ENCODE measurements at regions not wholly inside any gene's neighbourhood (a gene's known extent, or its start where the extent isn't known, plus 50 kb on each side); places are given as distances from the start of the nearest gene placed in this dataset.
A peak's percentile ranks its signal among the peaks of the same experiment; 100 is the strongest.

GRCh38 chr9:2262386-2263071 lies 247.4 kb downstream of the SMARCA2 start:
- WGBS, 2 donors, result 82 to 94% methylated on average over 4 of the region's 4 CpGs
- no peak for ATAC-seq (ENCODE audit: low FRiP score in 2 of 2)

DNA sequence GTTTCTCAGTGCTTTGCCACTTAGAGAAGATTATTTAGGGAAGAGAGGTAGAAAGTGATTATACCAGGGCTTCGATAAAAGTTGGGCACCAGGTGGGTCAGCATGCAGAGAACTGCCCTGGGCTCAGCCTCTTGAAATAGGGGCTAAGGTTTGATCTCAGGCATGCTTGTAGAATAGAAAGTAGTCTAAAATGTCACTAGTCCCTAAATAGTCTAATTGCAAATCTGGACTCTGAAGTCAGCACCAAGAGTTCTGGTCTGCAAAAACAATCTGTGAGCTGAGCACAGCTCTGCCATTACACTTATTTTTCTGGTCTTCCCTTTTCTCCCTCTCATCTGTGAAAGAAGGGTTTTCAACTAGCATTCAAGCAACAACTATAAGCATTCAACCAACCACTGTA lies 248.0 kb downstream of the SMARCA2 start:
- no peak overlapping the region for H3K4me3 ChIP-seq
- H3K9me3 ChIP-seq, result no peaks in the 10 kb centered on the region
- TF ChIP-seq POLR2A (IDR thresholded peaks at IDR 0.05), result no peak
- no peak for TF ChIP-seq POLR2AphosphoS5 (IDR thresholded peaks at IDR 0.05)
- TF ChIP-seq, protein P1, sequence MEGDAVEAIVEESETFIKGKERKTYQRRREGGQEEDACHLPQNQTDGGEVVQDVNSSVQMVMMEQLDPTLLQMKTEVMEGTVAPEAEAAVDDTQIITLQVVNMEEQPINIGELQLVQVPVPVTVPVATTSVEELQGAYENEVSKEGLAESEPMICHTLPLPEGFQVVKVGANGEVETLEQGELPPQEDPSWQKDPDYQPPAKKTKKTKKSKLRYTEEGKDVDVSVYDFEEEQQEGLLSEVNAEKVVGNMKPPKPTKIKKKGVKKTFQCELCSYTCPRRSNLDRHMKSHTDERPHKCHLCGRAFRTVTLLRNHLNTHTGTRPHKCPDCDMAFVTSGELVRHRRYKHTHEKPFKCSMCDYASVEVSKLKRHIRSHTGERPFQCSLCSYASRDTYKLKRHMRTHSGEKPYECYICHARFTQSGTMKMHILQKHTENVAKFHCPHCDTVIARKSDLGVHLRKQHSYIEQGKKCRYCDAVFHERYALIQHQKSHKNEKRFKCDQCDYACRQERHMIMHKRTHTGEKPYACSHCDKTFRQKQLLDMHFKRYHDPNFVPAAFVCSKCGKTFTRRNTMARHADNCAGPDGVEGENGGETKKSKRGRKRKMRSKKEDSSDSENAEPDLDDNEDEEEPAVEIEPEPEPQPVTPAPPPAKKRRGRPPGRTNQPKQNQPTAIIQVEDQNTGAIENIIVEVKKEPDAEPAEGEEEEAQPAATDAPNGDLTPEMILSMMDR (IDR thresholded peaks at IDR 0.05), result no peak
- no peak for TF ChIP-seq EP300 (IDR thresholded peaks at IDR 0.05)
- H3K27ac ChIP-seq, result no peak overlapping the region
- H3K27me3 ChIP-seq, result no peaks in the 10 kb centered on the region
- H3K4me1 ChIP-seq, result peaks cover 0 to 17% (median 7%) of the 10 kb centered on the region in 4 donors
- no peaks in the 10 kb centered on the region for H3K36me3 ChIP-seq
- WGBS, 2 donors, result 81 to 88% methylated on average over 1 of the region's 1 CpG
- DNase-seq, result no peak
- no peak for ATAC-seq (ENCODE audit: low FRiP score in 2 of 2)

More at GRCh38 chr9:2262386-2263071, 247.4 kb downstream of the SMARCA2 start:
- Histone ChIP-seq H3K9me3 (no peaks in the 10 kb centered on the region), H3K4me3 (no peak overlapping the region), H3K27me3 (no peaks in the 10 kb centered on the region), H3K27ac (no peak overlapping the region), H3K36me3 (no peaks in the 10 kb centered on the region), H3K4me1 (peaks cover 0 to 17% (median 5%) of the 10 kb centered on the region in 4 donors)
- no peak for DNase-seq
- TF ChIP-seq POLR2AphosphoS5 (IDR thresholded peaks at IDR 0.05), result no peak

DNA sequence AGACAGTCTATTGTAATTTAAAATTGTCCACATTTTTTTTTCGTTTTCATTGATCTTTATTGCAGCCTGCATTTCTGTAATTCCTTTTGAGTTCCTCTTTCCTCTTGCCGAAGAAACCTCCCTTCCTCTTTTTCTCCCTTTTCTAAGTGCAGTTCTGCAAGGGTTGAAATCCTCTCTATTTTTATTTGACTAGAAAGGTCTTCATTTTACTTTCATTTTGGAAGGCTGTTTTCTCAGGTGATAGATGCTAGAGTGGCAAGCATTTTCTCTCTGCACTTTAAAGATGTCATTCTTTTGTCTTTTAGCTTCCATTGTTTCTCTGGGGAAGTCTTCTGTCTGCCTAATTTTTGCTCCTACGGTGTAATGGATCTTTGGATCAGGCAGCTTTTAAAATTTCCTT lies 248.5 kb downstream of the SMARCA2 start:
- ATAC-seq (ENCODE audit: low FRiP score in 2 of 2), result no peak
- Histone ChIP-seq H3K27ac (no peak overlapping the region), H3K27me3 (no peaks in the 10 kb centered on the region), H3K4me3 (no peak overlapping the region), H3K36me3 (no peaks in the 10 kb centered on the region), H3K9me3 (no peaks in the 10 kb centered on the region), H3K4me1 (peaks cover 0 to 17% (median 7%) of the 10 kb centered on the region in 4 donors)
- DNase-seq, result no peak
- TF ChIP-seq POLR2A (IDR thresholded peaks at IDR 0.05) (no peak), POLR2AphosphoS5 (IDR thresholded peaks at IDR 0.05) (no peak), EP300 (IDR thresholded peaks at IDR 0.05) (no peak)
- TF ChIP-seq, protein P1 (IDR thresholded peaks at IDR 0.05), result no peak
- 38 to 48% methylated on average over 3 of the region's 3 CpGs for WGBS, 2 donors

DNA sequence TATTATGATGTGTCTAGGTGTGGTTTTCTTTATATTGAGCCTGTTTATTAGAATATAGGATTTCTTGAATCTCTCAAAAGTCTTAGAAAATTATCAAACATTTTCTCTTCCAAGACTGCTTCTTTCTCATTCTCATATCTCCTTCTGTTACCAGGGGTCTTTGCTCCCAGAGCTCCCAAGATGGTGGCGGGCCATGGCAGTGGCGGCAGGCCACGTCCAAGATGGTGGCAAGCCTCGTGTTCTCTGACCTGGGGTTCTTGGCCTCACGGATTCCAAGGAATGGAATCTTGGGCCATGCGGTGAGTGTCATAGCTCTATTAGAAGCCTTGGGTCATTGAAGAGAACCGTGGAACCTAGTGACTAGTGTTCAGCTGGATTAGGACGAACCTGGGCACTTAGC lies 248.9 kb downstream of the SMARCA2 start:
- TF ChIP-seq POLR2A (IDR thresholded peaks at IDR 0.05) (no peak), POLR2AphosphoS5 (IDR thresholded peaks at IDR 0.05) (no peak), EP300 (IDR thresholded peaks at IDR 0.05) (no peak)
- TF ChIP-seq, protein P1 (IDR thresholded peaks at IDR 0.05), result no peak
- WGBS, 2 donors, result 93 to 94% methylated on average over 7 to 8 of the region's 8 CpGs
- Histone ChIP-seq H3K27me3 (no peaks in the 10 kb centered on the region), H3K4me3 (no peak overlapping the region), H3K27ac (no peak overlapping the region), H3K36me3 (no peaks in the 10 kb centered on the region), H3K9me3 (no peaks in the 10 kb centered on the region), H3K4me1 (peaks cover 0 to 17% (median 7%) of the 10 kb centered on the region in 4 donors)
- ATAC-seq (ENCODE audit: low FRiP score in 2 of 2) (no peak), DNase-seq (peak in 1 of 2 donors; percentile 57)

DNA sequence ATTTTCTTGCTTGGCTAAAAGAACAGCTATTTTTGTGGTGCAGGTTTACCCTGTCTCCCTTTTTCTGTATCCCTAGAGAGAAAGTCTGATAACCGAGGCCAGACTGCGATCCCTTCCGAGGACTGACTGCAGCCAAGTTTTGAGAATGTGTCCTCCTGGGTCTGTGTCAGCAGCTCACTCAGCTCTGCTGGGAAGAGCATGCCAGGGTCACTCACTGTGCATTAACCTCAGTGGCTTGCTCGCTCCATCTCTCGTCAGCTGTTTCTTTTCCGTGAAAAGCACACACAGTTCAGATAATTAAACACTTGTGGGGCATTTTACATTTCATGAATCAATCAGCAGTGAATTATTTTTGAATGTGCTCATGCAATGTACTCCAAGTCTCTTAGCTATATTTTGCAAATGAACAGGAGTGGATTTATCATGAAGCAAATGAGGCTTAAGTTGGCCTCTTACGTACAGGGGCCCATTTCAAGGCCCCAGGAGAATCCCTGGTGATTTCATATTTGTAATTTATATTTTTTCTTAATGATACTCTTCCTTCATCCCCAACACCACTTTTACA lies 252.1 kb downstream of the SMARCA2 start:
- Histone ChIP-seq H3K36me3 (no peaks in the 10 kb centered on the region), H3K27ac (no peak overlapping the region), H3K4me3 (no peak overlapping the region), H3K4me1 (peaks cover 0 to 14% (median 6%) of the 10 kb centered on the region in 4 donors), H3K27me3 (no peaks in the 10 kb centered on the region), H3K9me3 (no peaks in the 10 kb centered on the region)
- WGBS, 2 donors, result 47 to 61% methylated on average over 7 of the region's 7 CpGs
- DNase-seq (peak in 1 of 2 donors; percentile 39), ATAC-seq (ENCODE audit: low FRiP score in 2 of 2) (peak in 1 of 2 donors; percentile 54)
- TF ChIP-seq POLR2AphosphoS5 (IDR thresholded peaks at IDR 0.05), result no peak
- no peak for TF ChIP-seq EP300 (IDR thresholded peaks at IDR 0.05)
- no peak for TF ChIP-seq POLR2A (IDR thresholded peaks at IDR 0.05)
- TF ChIP-seq, protein P1 (IDR thresholded peaks at IDR 0.05), result no peak

All from upper lobe of left lung (tissue), 6 donors.